Stimulated activated CD8-positive, alpha-beta memory T cell treated with anti-CD3 and anti-CD28 coated beads, Interleukin-7, amount 100 ng/mL, for 1 hour (primary cell): ENCODE measurements at regions not wholly inside any gene's neighbourhood (a gene's known extent, or its start where the extent isn't known, plus 50 kb on each side); places are given as distances from the start of the nearest gene placed in this dataset.

Experiments
- DNase-seq, 2 donors: peaks; one replicate each; pipeline ENCODE4 v3.0.0-alpha.2; 2020; ENCODE audit warnings: low read depth in 2 of 2

- no peak for DNase-seq
Observed at GRCh38 chr10:10886861-10887531, 130.7 kb upstream of the CELF2 start.

GRCh38 chr10:10891124-10892082, 126.3 kb upstream of the CELF2 start:
- no peak for DNase-seq

GRCh38 chr10:10892290-10892875, 125.3 kb upstream of the CELF2 start:
- no peak for DNase-seq

- DNase-seq = no peak
Observed at GRCh38 chr10:10897400-10897799, 120.3 kb upstream of the CELF2 start.

GRCh38 chr10:10901906-10902305, 115.8 kb upstream of the CELF2 start:
- no peak for DNase-seq

GRCh38 chr10:10902951-10903350, 114.7 kb upstream of the CELF2 start:
- no peak for DNase-seq

- no peak for DNase-seq
Observed at GRCh38 chr10:10903620-10904019, 114.1 kb upstream of the CELF2 start.

- DNase-seq = no peak
Observed at GRCh38 chr10:10910634-10911033, 107.0 kb upstream of the CELF2 start.

GRCh38 chr10:10911035-10911434, 106.6 kb upstream of the CELF2 start:
- DNase-seq = no peak

- no peak for DNase-seq
Observed at GRCh38 chr10:10911471-10911921, 106.2 kb upstream of the CELF2 start.

GRCh38 chr10:10914144-10914543, 103.5 kb upstream of the CELF2 start:
- no peak for DNase-seq

- no peak for DNase-seq
Observed at GRCh38 chr10:10915215-10915614, 102.5 kb upstream of the CELF2 start.

GRCh38 chr10:10917031-10917430, 100.6 kb upstream of the CELF2 start:
- DNase-seq = no peak

- DNase-seq = no peak
Observed at GRCh38 chr10:10919976-10920375, 97.7 kb upstream of the CELF2 start.

- no peak for DNase-seq
Observed at GRCh38 chr10:10921826-10922461, 95.7 kb upstream of the CELF2 start.

- DNase-seq = no peak
Observed at GRCh38 chr10:10923029-10923651, 94.5 kb upstream of the CELF2 start.

- no peak for DNase-seq
Observed at GRCh38 chr10:10925667-10926066, 92.0 kb upstream of the CELF2 start.

- DNase-seq = no peak
Observed at GRCh38 chr10:10927608-10928007, 90.1 kb upstream of the CELF2 start.

GRCh38 chr10:10930979-10931743, 86.5 kb upstream of the CELF2 start:
- DNase-seq = no peak

- no peak for DNase-seq
Observed at GRCh38 chr10:10935032-10935431, 82.6 kb upstream of the CELF2 start.

GRCh38 chr10:10938676-10939075, 79.0 kb upstream of the CELF2 start:
- no peak for DNase-seq
